NT2/D1 (cell line): ENCODE measurements at regions not wholly inside any gene's neighbourhood (a gene's known extent, or its start where the extent isn't known, plus 50 kb on each side); places are given as distances from the start of the nearest gene placed in this dataset.

Experiments used
- SUZ12 ChIP-seq: IDR thresholded peaks from 2 replicates; pipeline ENCODE4 v1.6.1; 2011; ENCODE audit not compliant: insufficient read length, insufficient read depth; ENCODE audit errors: extremely low read depth
- YY1 ChIP-seq: IDR thresholded peaks from 2 replicates; pipeline ENCODE4 v1.6.1; 2011; ENCODE audit not compliant: insufficient read length, insufficient read depth
- ZNF274 ChIP-seq: IDR thresholded peaks from 2 replicates; pipeline ENCODE4 v1.6.1; 2011; ENCODE audit warnings: mild to moderate bottlenecking, low read depth, low read length

DNA sequence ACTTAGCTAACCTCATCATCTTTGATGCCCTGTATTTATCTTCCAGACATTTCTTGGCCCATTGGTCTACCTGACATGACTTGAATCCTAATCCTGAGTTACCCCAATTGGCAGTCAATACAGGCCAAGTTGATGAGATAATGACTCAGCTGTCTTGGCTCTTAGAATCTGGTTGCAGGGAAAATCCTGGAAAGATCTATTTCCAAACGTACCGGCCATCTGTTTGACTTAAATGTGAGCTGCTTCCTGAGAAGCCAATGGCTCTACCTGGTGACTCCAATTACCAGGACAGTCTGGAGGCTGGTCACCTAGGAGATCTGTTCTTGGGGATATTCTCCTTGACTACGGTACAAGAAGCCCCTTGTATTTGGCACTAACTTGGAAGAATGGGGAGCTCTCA, 475.2 kb upstream of the BRINP1 start:
- TF ChIP-seq SUZ12: no peak
- no peak for TF ChIP-seq YY1
- TF ChIP-seq ZNF274: no peak
